Esophagus (tissue), 2 donors: ENCODE measurements at regions not wholly inside any gene's neighbourhood (a gene's known extent, or its start where the extent isn't known, plus 50 kb on each side); places are given as distances from the start of the nearest gene placed in this dataset.

Source experiments
- H3K27ac ChIP-seq, 2 donors: one replicate each; pipeline ENCODE4 v1.5.1; 2013; ENCODE audit warnings: low read depth in 2 of 2, mild to moderate bottlenecking in 2 of 2, inconsistent platforms in 1 of 2, low read length in 1 of 2, moderate library complexity in 1 of 2
- H3K27me3 ChIP-seq, 2 donors: one replicate each; pipeline ENCODE4 v1.6.1; 2013; ENCODE audit warnings: low read length in 2 of 2, control low read depth in 1 of 2, mild to moderate bottlenecking in 1 of 2; ENCODE audit not compliant: insufficient read depth in 2 of 2, control insufficient read depth in 1 of 2
- H3K36me3 ChIP-seq, 2 donors: one replicate each; pipeline ENCODE4 v1.6.1; 2013; ENCODE audit warnings: low read length in 1 of 2; ENCODE audit not compliant: control insufficient read depth in 2 of 2, insufficient read depth in 2 of 2
- H3K4me1 ChIP-seq, 2 donors: one replicate each; pipeline ENCODE4 v1.6.1; 2013; ENCODE audit warnings: low read length in 1 of 2; ENCODE audit not compliant: control insufficient read depth in 2 of 2, insufficient read depth in 2 of 2
- H3K4me3 ChIP-seq, 2 donors: one replicate each; pipeline ENCODE4 v1.5.1; 2013; ENCODE audit warnings: low read length in 2 of 2, mild to moderate bottlenecking in 2 of 2, low read depth in 1 of 2, moderate library complexity in 1 of 2
- H3K9me3 ChIP-seq, 2 donors: one replicate each; pipeline ENCODE4 v1.6.1; 2013; ENCODE audit warnings: mild to moderate bottlenecking in 2 of 2, low read depth in 1 of 2, low read length in 1 of 2, moderate library complexity in 1 of 2; ENCODE audit not compliant: control insufficient read depth in 2 of 2, insufficient read depth in 1 of 2
- WGBS, 2 donors: extraction: QIAGEN DNeasy Blood & Tissue Kit; methylation state at CpG; one replicate each; pipeline ENCODE4 v1.1.7; 2013; 5-methylcytosine and 5-hydroxymethylcytosine counted together
- donor health status: healthy with polysubstance abuse.
- donor health status: Bipolar disorder and iron deficiency.

DNA sequence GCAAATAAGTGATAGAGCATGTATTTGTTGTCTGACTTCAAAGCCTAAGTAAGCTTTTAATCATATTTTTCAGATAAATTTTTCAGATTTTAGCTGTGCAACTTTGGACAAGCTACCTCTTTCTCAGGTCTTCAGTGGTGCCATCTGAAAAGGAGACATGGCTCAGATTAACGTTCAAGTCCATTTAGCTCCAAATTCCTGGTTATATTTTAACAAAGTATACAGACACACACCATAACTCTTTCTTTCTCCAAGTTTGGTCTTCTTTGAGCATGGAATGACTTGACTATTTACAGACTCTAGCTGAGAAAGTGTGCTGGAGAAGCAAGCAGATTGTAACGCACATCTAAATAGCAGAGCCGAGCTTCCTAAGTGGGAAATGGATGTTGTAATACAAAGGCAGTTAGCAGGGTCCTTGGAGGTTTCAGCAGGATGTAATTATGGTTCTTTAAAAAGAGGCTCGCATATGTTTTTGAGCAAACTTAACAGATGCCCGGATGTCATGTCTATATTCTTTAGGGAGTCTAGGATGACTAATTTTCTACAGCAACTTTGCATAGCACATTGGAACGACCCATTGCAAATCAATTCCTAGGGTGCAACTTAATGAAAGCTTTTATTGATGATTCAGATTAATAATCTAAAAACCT is 128.1 kb upstream of the E2F8 start:
- Histone ChIP-seq H3K27me3 (no peaks in the 10 kb centered on the region), H3K36me3 (no peaks in the 10 kb centered on the region), H3K4me3 (no peak overlapping the region), H3K27ac (no peak overlapping the region), H3K4me1 (no peaks in the 10 kb centered on the region), H3K9me3 (no peaks in the 10 kb centered on the region)
- WGBS, 2 donors: 61 to 67% methylated on average over 6 of the region's 6 CpGs

DNA sequence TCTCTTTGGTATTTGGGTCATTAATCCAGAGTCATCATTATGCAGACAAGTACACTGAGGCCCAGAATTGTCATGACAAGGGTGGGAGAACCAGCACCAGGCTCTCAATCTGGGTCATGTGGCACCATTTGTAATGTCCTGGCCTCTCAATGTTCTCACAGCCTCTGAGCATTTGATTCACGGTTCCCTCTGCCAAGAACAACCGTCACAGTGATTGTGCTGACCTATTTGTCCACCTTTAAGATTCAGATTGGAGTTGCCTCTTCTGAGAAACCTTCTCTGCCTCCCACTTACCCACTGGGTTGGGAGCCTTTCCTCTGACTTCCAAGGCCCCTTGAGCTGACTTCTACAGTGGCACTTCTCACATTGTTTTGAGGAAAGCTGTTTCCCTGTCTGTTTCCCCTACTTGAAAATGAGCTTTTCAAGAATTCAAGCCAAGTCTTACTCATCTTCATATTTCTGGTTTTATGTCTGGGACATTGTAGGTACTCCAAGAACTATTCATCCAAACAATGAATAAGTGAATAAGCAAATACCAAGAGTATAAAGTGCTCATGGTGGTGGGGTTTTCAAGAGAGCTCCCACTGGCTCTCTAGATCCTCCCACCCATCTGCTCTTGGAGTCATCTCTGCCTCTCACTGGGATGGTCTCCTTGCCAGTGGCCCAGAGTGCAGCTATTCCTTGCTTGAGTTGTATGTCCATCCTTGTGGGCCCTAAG is 126.4 kb upstream of the E2F8 start:
- Histone ChIP-seq H3K27ac (no peak overlapping the region), H3K4me1 (no peaks in the 10 kb centered on the region), H3K27me3 (no peaks in the 10 kb centered on the region), H3K9me3 (no peaks in the 10 kb centered on the region), H3K4me3 (no peak overlapping the region), H3K36me3 (no peaks in the 10 kb centered on the region)
- WGBS, 2 donors: 69 to 76% methylated on average over 2 of the region's 2 CpGs

DNA sequence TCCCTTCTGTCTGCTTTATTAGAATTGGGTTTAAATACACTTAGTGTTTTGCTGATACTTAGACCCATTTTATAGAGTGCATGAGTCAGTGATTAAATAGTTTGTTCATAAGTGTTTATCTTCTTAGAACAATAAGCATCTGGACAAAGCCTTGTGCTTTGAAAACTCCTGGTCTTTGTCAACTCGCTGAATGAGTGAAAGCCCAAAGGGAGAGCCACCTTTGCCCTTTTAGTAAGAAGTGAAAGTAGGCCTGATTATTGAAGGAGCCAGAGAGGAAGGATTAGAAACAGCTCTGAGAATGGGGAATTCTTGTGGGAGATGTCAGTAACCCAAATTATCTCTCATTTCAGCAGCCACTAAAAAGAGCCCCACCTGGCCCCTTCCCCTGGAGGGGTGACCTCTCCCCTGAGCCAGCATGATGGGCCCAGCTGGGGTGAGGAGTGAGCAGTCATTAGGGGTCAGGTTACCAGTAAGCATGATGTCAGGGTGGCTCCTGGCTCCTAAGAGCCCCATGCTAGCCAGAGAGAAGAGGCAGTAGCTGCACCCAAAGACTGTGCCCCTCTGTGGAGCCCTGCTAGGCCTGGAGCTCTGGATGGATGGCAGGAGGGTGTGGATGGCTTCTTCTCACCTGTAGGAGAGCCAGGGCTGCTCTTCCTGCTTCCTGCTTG is 125.1 kb upstream of the E2F8 start:
- Histone ChIP-seq H3K27me3 (no peaks in the 10 kb centered on the region), H3K36me3 (no peaks in the 10 kb centered on the region), H3K27ac (no peak overlapping the region), H3K4me3 (no peak overlapping the region), H3K9me3 (no peaks in the 10 kb centered on the region), H3K4me1 (no peaks in the 10 kb centered on the region)
- 54 to 62% methylated on average over 1 of the region's 1 CpG for WGBS, 2 donors

DNA sequence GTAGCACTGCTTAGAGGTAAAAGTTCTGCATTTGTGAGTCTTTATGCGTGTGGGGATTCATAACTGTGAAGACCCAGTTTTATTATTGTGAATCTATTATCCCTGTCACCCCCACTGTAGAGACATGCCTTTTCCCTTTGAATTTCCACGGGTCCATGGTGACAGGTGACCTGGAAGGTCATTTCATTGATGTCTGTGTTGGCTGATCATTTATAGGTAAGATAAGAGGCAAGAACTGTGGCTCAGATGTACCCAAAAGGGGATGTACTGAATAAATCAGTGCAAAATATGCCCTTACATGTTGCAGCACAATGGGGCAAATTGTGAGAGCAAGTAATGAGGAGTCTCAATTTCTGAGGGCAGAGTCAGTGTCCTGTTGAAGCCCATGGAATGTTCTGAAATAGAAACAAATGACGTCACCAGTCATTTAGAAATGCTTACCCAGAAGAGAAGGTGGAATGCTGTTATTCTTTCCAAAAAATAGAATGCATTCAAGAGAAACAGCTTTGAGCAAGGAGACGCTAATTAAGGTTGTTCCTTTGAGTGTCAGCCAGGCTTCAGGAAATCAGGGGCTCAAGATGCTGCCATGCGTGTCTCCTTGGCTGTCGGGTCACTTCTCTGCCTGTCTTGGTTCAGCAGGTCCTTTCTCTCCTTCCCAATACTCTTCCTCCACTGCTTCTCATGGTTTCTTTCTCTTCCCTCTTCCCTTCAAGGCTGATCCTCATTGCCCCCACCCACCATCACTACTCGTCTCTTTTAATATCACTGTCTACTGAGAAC is 118.7 kb upstream of the E2F8 start:
- Histone ChIP-seq H3K27ac (no peak overlapping the region), H3K27me3 (peaks cover 4 to 8% of the 10 kb centered on the region in 2 donors), H3K4me3 (no peak overlapping the region), H3K36me3 (no peaks in the 10 kb centered on the region), H3K9me3 (no peaks in the 10 kb centered on the region), H3K4me1 (peaks cover 0 to 3% of the 10 kb centered on the region in 2 donors)
- WGBS, 2 donors: 57 to 66% methylated on average over 7 of the region's 7 CpGs

DNA sequence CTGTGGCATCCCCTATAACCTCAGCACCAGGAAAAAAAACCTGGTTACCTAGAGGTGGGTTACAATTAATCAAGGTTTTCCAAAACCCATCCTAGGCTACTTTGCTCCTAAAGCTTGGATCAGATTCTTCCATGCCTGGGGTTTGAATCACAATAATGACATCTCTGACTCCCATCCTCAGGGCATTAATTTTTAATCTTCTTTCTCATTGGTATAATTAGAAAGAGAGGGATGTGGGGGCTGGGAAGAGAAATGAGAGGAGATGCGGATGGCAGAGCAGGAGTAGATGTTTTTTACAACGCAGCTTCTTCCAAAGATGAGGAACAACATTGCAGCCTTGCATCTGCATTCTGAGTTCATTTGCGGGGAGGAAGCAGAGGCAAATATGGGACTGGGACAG is 117.2 kb upstream of the E2F8 start:
- H3K27ac ChIP-seq: no peak overlapping the region
- peaks cover 0 to 3% of the 10 kb centered on the region in 2 donors for H3K4me1 ChIP-seq
- H3K4me3 ChIP-seq: no peak overlapping the region
- 88 to 96% methylated on average over 3 of the region's 3 CpGs for WGBS, 2 donors
- peaks cover 4 to 8% of the 10 kb centered on the region in 2 donors for H3K27me3 ChIP-seq
- no peaks in the 10 kb centered on the region for H3K36me3 ChIP-seq
- no peaks in the 10 kb centered on the region for H3K9me3 ChIP-seq

DNA sequence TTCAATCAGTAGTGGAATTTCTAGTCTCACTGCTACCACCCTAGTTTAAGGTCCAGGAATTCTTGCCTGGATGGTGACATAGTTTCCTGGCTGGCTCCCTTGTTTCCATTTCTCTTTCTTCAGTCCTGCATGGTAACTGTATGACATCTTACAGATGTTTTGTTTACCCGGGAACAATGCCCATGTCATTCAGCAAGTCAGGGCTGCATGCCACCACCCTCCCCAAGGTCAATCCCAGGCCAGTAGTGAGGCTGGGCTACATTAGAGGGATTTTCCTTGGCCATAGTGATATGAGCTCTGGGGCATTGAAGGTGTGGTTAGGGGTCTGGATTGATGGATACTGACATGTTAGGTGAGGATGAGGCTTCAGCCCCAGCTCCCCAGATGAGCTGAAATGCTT is 114.9 kb upstream of the E2F8 start:
- 41 to 44% methylated on average over 1 of the region's 1 CpG for WGBS, 2 donors
- Histone ChIP-seq H3K4me3 (no peak overlapping the region), H3K27ac (no peak overlapping the region), H3K4me1 (peaks cover 0 to 3% of the 10 kb centered on the region in 2 donors), H3K9me3 (no peaks in the 10 kb centered on the region), H3K36me3 (no peaks in the 10 kb centered on the region), H3K27me3 (peaks cover 4 to 10% of the 10 kb centered on the region in 2 donors)

DNA sequence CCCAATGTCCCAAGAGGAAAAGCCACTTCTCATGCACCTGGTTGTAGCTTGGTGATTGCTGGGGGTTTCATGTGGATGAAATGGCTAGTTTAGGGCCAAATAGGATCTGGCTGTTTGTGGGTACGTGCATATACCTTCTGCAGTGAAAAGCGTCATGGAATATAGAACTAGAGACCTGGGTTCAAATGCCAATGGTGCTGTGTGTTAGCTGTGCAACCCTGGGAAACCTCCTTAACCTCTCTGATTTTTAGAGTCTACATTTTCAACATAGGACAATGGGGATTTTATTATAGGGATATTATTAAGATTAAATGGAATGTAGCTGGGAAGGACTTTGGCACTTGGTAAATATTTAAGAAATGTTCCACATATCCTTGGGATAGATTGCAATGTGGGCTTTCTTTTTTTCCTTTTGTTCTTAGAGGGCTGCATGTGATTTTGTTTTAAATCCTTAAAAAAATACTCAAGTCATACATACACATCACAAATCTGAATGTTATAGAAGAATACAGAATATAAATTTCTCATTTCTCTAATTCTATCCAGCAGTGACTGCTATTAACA is 112.6 kb upstream of the E2F8 start:
- Histone ChIP-seq H3K9me3 (no peaks in the 10 kb centered on the region), H3K36me3 (no peaks in the 10 kb centered on the region), H3K4me1 (peaks cover 0 to 3% of the 10 kb centered on the region in 2 donors), H3K27me3 (peaks cover 0 to 7% of the 10 kb centered on the region in 2 donors), H3K27ac (no peak overlapping the region), H3K4me3 (no peak overlapping the region)
- WGBS, 2 donors: 87 to 92% methylated on average over 2 of the region's 2 CpGs

DNA sequence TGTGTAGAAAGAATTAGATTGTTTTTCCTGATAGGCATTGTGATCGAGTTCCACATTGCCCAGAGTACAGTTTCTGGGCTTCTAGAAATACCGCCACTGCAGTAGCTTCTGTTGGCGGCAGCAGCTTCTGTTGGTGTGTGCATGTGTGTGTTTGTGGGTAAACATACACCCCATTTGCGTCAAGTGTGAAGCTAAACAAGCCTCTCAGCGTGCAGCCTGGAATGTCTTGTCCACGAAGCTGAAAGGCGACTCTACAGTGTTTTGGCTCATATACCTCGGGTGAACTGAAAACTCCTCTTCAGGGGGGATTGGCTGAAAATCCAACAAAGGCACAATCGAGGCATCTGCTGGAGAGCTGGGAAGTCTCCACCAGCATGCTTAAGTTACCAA is 112.0 kb upstream of the E2F8 start:
- H3K27ac ChIP-seq: no peak overlapping the region
- 64 to 70% methylated on average over 9 of the region's 9 CpGs for WGBS, 2 donors
- H3K36me3 ChIP-seq: no peaks in the 10 kb centered on the region
- H3K4me3 ChIP-seq: no peak overlapping the region
- no peaks in the 10 kb centered on the region for H3K9me3 ChIP-seq
- H3K27me3 ChIP-seq: peaks cover 0 to 7% of the 10 kb centered on the region in 2 donors
- H3K4me1 ChIP-seq: peaks cover 0 to 3% of the 10 kb centered on the region in 2 donors

DNA sequence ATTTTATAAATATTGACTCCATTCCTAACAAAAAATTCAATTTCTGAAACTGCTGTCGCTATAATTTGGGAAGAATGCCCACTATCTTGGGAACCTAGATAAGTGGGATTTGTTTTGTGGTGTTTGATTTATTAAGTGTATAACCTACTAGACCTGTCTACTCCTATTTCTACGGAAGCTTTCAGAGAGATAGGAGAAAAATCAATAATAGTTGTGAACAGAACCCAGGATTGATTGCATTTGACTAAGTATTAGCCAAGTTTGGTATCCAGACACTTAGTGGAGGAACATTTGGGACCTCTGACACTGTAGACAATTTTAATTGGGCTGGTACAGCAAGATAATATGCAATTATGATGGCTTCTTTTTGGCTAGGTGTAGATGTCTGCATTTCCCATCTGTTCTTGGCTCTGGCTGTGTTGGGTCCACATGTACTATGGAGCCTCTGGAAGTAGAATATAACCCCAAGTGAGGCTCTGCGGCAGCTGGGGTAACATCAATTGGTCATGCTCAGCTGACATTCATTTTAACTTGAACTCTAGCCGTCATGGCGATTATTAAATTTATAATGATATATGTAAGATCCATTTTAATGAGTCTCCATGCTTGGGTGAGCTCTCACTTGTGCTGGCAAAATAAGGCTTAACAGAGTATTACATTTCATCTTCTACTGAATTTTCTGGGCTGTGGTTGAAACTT is 111.5 kb upstream of the E2F8 start:
- 74 to 83% methylated on average over 5 of the region's 5 CpGs for WGBS, 2 donors
- Histone ChIP-seq H3K27ac (no peak overlapping the region), H3K9me3 (no peaks in the 10 kb centered on the region), H3K4me3 (no peak overlapping the region), H3K36me3 (no peaks in the 10 kb centered on the region), H3K4me1 (peaks cover 0 to 3% of the 10 kb centered on the region in 2 donors), H3K27me3 (peaks cover 4 to 7% of the 10 kb centered on the region in 2 donors)
